Prostate gland (tissue), 2 donors: ENCODE measurements at regions not wholly inside any gene's neighbourhood (a gene's known extent, or its start where the extent isn't known, plus 50 kb on each side); places are given as distances from the start of the nearest gene placed in this dataset.
"Not testable (repeated sequence)": the region's sequence is repeated elsewhere in the genome, so short reads cannot be mapped to it uniquely, and the experiment has no call there.

Experiments used
- POLR2A ChIP-seq: fragments of 450-650 bp; IDR thresholded peaks from one replicate; pipeline ENCODE4 v1.6.1; 2016; ENCODE audit warnings: antibody characterized with exemption, mild to moderate bottlenecking
- TF ChIP-seq, protein P1 (sequence below), 4 experiments: fragments of 200-600 bp in 2 of 4; fragments of 450-650 bp in 2 of 4; sonication (generic) in 2 of 4; IDR thresholded peaks; 1 replicate in 3 of 4; 2 replicates in 1 of 4; pipeline ENCODE4 v1.5.1; 2016 to 2019; ENCODE audit warnings: antibody characterized with exemption in 4 of 4, mild to moderate bottlenecking in 2 of 4, moderate library complexity in 2 of 4

DNA sequence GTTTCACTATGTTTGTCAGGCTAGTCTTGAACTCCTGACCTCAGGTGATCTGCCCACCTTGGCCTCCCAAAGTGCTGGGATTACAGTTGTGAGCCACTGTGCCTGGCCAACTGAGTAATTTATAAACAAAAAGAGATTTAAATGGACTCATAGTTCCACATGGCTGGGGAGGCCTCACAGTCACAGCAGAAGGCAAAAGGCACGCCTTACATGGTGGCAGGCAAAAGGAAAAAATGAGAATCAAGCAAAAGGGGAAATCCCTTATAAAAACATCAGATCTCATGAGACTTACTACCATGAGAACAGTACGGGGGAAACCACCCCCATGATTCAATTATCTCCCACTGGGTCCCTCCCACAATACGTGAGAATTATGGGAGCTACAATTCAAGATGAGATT lies 73.2 kb upstream of the TIAM1 start:
- TF ChIP-seq, protein P1, sequence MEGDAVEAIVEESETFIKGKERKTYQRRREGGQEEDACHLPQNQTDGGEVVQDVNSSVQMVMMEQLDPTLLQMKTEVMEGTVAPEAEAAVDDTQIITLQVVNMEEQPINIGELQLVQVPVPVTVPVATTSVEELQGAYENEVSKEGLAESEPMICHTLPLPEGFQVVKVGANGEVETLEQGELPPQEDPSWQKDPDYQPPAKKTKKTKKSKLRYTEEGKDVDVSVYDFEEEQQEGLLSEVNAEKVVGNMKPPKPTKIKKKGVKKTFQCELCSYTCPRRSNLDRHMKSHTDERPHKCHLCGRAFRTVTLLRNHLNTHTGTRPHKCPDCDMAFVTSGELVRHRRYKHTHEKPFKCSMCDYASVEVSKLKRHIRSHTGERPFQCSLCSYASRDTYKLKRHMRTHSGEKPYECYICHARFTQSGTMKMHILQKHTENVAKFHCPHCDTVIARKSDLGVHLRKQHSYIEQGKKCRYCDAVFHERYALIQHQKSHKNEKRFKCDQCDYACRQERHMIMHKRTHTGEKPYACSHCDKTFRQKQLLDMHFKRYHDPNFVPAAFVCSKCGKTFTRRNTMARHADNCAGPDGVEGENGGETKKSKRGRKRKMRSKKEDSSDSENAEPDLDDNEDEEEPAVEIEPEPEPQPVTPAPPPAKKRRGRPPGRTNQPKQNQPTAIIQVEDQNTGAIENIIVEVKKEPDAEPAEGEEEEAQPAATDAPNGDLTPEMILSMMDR (IDR thresholded peaks at IDR 0.05): not testable (repeated sequence)
- TF ChIP-seq POLR2A: not testable (repeated sequence)
